Naive B cell (primary cell): ENCODE measurements at regions not wholly inside any gene's neighbourhood (a gene's known extent, or its start where the extent isn't known, plus 50 kb on each side); places are given as distances from the start of the nearest gene placed in this dataset.

Experiments used
- ATAC-seq, 2 donors: fragments of 150-1000 bp; cut with Tn5 transposase; 2 replicates each; pipeline ENCODE4 v1.10.0; 2021; ENCODE audit warnings: low read depth in 2 of 2, mild to moderate bottlenecking in 2 of 2, moderate library complexity in 2 of 2
- DNase-seq: peaks from one replicate; pipeline ENCODE4 v3.0.0; 2022
- H3K27ac Mint-ChIP-seq, 6 donors: one replicate each; pipeline ENCODE4 v1.8.0; 2020 to 2022; ENCODE audit warnings: mild to moderate bottlenecking in 6 of 6, mixed read lengths in 6 of 6, moderate library complexity in 5 of 6, inconsistent platforms in 2 of 6
- H3K27me3 Mint-ChIP-seq, 3 donors: one replicate each; pipeline ENCODE4 v1.8.0; 2021 to 2022; ENCODE audit warnings: mixed read lengths in 3 of 3, mild to moderate bottlenecking in 1 of 3
- H3K36me3 Mint-ChIP-seq, 2 donors: one replicate each; pipeline ENCODE4 v1.8.0; 2020 to 2022; ENCODE audit warnings: mixed read lengths in 2 of 2, inconsistent platforms in 1 of 2, mild to moderate bottlenecking in 1 of 2
- H3K4me1 Mint-ChIP-seq, 3 donors: one replicate each; pipeline ENCODE4 v1.8.0; 2020 to 2022; ENCODE audit warnings: mixed read lengths in 3 of 3, inconsistent platforms in 1 of 3, mild to moderate bottlenecking in 1 of 3, moderate library complexity in 1 of 3
- H3K4me3 Mint-ChIP-seq, 8 donors: one replicate each; pipeline ENCODE4 v1.8.0; 2020 to 2022; ENCODE audit warnings: mild to moderate bottlenecking in 8 of 8, mixed read lengths in 8 of 8, moderate library complexity in 8 of 8, inconsistent platforms in 2 of 8
- H3K9me3 Mint-ChIP-seq, 7 donors: one replicate each; pipeline ENCODE4 v1.8.0; 2020 to 2022; ENCODE audit warnings: mixed read lengths in 7 of 7, mild to moderate bottlenecking in 5 of 7, inconsistent platforms in 2 of 7, moderate library complexity in 1 of 7

DNA sequence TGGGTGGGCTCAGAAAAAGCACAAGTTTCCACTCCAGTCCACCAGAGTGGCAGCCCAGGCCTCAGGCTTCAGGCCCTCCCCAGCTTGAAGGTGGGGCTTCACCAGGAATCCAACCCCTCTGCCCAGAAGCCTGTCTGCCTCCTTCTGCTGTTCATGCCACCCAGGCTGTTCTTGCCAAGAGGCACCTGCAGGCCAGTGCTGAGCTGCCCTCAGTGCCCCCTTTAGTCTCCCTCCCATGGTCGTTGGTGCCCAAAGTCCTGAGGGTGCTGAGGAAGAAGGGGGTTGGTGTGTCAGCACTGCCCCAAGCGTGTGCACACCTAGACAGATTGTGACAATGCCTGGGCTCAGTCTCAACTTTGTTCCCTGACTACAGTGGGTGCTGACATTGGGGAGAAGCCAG is 475.3 kb downstream of the EPHA5 start:
- ATAC-seq (no peak), DNase-seq (no peak)
- no peaks in the 10 kb centered on the region for H3K36me3 Mint-ChIP-seq
- no peak overlapping the region for H3K4me3 Mint-ChIP-seq
- H3K9me3 Mint-ChIP-seq, result peaks cover 0 to 4% (median 2%) of the 10 kb centered on the region in 7 donors
- H3K4me1 Mint-ChIP-seq, result no peaks in the 10 kb centered on the region
- no peaks in the 10 kb centered on the region for H3K27me3 Mint-ChIP-seq
- no peak overlapping the region for H3K27ac Mint-ChIP-seq

DNA sequence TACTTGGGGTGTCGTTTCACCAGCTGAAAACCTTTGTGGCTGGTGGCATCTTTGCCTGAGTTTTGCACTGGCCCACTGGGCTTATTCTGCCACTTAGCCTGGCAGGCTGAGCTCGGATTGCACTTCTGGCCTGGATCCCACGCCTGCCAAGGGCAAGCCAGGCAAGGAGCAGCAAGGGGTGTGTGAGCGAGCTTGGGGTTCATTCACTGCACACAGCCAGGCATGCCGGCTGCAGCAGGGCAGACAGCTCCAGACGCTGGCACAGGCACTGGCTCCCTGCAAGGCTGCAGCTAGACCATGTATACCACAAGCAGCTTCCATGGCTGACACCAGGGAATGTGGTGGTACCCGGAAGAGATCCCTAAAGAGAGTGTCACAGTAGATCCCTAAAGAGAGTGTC is 476.3 kb downstream of the EPHA5 start:
- ATAC-seq (no peak), DNase-seq (no peak)
- Mint-ChIP-seq H3K4me1 (no peaks in the 10 kb centered on the region), H3K9me3 (peaks cover 0 to 4% (median 2%) of the 10 kb centered on the region in 7 donors), H3K36me3 (no peaks in the 10 kb centered on the region), H3K4me3 (no peak overlapping the region), H3K27ac (no peak overlapping the region), H3K27me3 (no peaks in the 10 kb centered on the region)

DNA sequence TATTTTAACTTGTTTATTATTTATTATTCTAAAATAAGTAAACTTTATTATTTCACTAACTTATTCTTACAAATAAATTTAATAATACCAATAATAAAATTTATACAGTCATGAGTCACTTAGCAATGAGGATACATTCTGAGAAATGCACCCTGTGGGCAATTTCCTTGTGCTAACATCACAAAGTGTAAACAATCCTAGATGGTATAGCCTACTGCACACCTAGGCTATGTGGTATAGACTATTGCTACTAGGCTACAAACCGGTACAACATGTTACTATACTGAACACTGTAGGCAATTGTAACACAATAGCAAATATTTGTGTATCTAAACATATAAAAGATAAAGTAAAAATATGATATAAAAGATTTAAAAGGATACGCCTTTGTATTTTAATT is 479.5 kb downstream of the EPHA5 start:
- Mint-ChIP-seq H3K4me1 (no peaks in the 10 kb centered on the region), H3K27me3 (no peaks in the 10 kb centered on the region), H3K36me3 (no peaks in the 10 kb centered on the region), H3K27ac (no peak overlapping the region), H3K9me3 (peaks cover 0 to 5% (median 0%) of the 10 kb centered on the region in 7 donors), H3K4me3 (no peak overlapping the region)
- no peak for ATAC-seq
- no peak for DNase-seq

DNA sequence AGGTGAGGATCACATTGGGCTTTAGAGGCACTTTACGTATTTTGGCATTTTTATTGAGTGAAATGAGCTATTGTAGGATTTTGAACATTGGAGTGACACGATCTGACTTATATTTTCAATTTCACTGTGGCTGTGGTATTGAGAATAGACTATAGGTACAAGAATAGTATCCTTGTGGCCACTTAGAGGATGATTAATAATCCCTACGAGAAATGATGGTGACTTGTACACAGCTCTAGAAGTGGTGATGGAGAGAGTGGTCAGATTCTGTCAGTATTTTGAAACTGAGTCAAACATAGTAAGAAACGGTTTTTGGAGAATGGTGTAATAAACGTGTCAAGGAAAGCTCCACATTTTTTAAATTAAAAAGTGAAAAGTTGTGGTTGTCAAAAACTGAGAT is 494.7 kb downstream of the EPHA5 start:
- ATAC-seq, result no peak
- Mint-ChIP-seq H3K27ac (no peak overlapping the region), H3K27me3 (no peaks in the 10 kb centered on the region), H3K4me3 (no peak overlapping the region), H3K9me3 (peaks cover 0 to 6% (median 0%) of the 10 kb centered on the region in 7 donors), H3K4me1 (no peaks in the 10 kb centered on the region), H3K36me3 (no peaks in the 10 kb centered on the region)
- no peak for DNase-seq

DNA sequence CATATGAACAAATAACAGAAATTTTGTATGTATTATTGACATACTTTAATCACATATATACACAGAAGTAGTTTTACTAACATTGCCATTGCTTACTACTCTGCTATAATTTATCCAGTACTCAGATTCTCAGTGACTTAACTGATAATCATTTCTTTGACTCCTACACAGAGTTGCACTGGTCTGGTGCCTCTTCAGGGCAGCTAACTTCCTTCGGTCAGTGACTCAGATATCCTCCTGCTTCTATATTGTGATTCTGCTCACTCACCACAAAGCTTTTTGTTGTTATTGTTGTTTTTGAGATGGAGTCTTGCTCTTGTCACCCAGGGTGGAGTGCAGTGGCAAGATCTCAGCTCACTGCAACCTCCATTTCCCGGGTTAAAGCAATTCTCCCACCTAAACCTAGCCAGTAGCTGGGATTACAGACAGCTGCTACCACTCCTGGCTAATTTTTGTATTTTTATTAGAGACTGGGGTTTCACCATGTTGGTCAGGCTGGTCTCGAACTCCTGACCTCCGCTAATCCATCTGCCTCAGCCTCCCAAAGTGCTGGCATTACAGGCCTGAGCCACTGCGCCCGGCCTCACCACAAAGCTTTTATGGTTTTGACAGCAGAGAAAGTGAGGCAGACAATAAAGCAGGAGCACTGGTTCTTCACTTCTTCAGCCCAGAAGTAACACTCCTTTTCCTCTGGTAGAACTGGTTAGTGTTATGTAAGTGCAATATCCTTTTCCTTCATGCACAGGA is 499.3 kb downstream of the EPHA5 start:
- no peak overlapping the region for H3K27ac Mint-ChIP-seq

DNA sequence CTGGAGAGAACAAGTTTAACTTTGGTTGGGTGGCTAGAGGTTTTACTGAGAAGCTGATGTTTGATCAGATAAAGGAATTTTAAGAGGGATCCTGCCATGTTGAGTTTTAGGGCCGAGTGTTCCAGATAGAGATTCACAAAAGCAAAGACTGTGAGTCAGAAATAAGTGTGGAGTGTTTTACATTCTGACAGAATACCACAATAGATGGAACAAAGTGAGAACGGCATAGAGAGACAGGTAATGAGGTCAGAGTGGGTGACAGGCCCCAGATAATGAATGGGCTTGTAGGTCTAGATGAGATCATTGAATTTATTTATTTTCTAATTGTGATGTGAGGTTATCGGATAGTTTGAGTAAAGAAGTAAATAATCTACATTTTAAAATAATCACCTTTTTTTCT is 502.6 kb downstream of the EPHA5 start:
- Mint-ChIP-seq H3K4me3 (peak overlapping the region in 1 of 8 donors; percentile 64), H3K9me3 (peaks cover 0 to 2% (median 0%) of the 10 kb centered on the region in 7 donors), H3K4me1 (no peaks in the 10 kb centered on the region), H3K27ac (no peak overlapping the region), H3K36me3 (no peaks in the 10 kb centered on the region), H3K27me3 (no peaks in the 10 kb centered on the region)
- ATAC-seq, result no peak
- no peak for DNase-seq

More for the DNA sequence above, 499.3 kb downstream of the EPHA5 start:
- Mint-ChIP-seq H3K36me3 (no peaks in the 10 kb centered on the region), H3K4me3 (no peak overlapping the region), H3K9me3 (peaks cover 0 to 8% (median 0%) of the 10 kb centered on the region in 7 donors), H3K27me3 (no peaks in the 10 kb centered on the region), H3K4me1 (no peaks in the 10 kb centered on the region)
- DNase-seq (no peak), ATAC-seq (no peak)

DNA sequence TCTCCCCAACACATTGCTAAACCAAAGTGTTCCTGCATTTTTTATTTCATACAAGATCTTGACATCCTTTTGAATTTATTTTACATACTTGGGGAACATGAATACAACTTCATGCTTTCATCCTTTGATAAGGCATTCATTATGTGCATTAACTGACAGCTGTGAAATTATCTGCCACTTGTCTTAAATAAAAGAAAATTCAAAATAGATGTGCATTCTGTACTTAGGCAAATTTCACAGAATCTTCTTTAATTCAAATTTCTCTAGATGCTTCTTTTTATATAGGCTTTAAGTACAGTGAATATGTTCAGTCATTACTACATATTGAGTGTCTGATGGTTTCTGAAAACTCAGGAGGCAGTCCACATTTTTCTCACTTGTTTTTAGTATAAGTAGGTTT is 518.1 kb downstream of the EPHA5 start:
- H3K27me3 Mint-ChIP-seq, result no peaks in the 10 kb centered on the region
- H3K9me3 Mint-ChIP-seq, result peaks cover 0 to 7% (median 6%) of the 10 kb centered on the region in 7 donors
- H3K27ac Mint-ChIP-seq, result no peak overlapping the region
- no peak for ATAC-seq
- no peak overlapping the region for H3K4me3 Mint-ChIP-seq
- H3K36me3 Mint-ChIP-seq, result peaks cover 0 to 6% of the 10 kb centered on the region in 2 donors
- DNase-seq, result no peak
- H3K4me1 Mint-ChIP-seq, result no peaks in the 10 kb centered on the region

DNA sequence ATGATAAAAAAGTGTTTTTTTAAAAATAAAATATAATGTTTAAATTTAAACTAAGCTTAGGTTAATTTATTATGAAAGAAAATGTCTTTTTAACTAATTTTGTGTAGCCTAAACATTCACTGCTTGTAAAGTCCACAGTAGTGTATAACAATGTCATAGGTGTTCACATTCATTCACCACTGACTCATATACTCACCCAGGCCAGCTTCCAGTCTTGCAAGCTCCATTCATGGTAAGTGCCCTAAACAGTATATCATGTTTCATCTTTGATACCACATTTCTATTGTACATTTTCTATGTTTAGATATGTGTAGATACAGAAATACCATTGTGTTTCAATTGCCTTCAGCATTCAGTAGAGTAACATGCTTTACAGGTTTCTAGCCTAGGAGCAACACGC is 530.3 kb downstream of the EPHA5 start:
- no peaks in the 10 kb centered on the region for H3K36me3 Mint-ChIP-seq
- H3K9me3 Mint-ChIP-seq, result peaks cover 5 to 36% (median 24%) of the 10 kb centered on the region in 7 donors
- no peak overlapping the region for H3K27ac Mint-ChIP-seq
- H3K4me1 Mint-ChIP-seq, result no peaks in the 10 kb centered on the region
- DNase-seq, result no peak
- ATAC-seq, result no peak
- H3K27me3 Mint-ChIP-seq, result no peaks in the 10 kb centered on the region
- no peak overlapping the region for H3K4me3 Mint-ChIP-seq

DNA sequence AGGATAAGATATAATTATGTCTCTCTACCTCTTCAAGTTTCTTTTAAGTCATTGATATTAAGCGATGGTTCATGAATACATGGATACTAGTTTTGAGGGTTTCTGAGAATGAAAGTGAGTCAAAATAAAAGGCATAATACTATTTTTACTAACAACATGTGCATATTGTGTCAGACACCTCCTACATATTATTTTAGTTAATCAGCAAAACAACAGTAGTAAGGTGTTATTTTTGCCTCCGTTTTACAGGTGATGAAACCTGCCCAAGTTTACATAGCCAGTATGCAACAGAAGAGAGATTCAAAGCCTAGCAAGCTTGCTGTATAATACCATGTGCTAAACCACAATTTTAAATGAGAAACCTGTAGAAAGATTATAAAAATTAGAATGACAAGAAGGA is 544.1 kb downstream of the EPHA5 start:
- Mint-ChIP-seq H3K9me3 (peaks cover 0 to 5% (median 0%) of the 10 kb centered on the region in 7 donors), H3K4me3 (no peak overlapping the region), H3K27me3 (no peaks in the 10 kb centered on the region), H3K27ac (no peak overlapping the region), H3K4me1 (no peaks in the 10 kb centered on the region), H3K36me3 (no peaks in the 10 kb centered on the region)
- no peak for ATAC-seq
- DNase-seq, result no peak

DNA sequence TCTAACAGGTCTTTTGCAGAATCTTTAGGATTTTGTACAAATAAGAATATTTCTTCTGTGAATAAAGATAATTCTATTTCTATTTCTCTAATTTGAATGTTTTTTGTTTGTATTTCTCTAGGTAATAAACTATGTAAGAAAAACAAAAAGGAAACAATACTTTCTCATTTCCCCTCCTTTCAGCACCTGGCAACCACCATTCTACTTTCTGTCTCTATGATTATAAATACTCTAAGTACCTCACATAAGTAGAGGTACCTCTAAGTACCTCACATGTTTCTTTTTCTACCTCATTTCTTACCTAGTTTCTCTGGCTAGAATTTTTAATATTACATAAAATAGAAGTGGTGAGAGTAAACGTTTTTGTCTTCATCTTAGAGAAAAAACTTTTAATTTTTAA is 550.0 kb downstream of the EPHA5 start:
- no peak for DNase-seq
- H3K4me3 Mint-ChIP-seq, result no peak overlapping the region
- H3K4me1 Mint-ChIP-seq, result no peaks in the 10 kb centered on the region

DNA sequence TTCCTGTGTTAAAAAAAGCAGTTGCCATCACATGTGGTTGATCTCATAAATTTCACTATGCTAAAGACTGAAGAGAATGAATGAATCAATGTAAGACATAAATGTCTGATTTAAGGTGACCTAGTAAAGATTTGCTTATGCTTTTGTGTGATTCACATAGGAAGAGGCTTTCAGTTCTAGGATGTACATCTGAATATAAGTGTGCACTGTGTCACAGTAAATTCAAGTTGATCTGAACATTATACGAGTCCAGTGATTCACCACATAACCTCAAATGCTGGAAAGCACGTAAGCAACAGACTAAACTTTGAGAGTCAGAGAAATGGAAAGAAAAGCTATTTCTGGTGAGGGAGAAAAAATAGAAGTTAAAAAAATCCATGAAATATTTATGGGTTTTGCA is 567.9 kb downstream of the EPHA5 start:
- H3K36me3 Mint-ChIP-seq, result no peaks in the 10 kb centered on the region
- DNase-seq, result no peak
- H3K4me3 Mint-ChIP-seq, result no peak overlapping the region
- peaks cover 0 to 9% (median 0%) of the 10 kb centered on the region in 7 donors for H3K9me3 Mint-ChIP-seq
- no peaks in the 10 kb centered on the region for H3K4me1 Mint-ChIP-seq
- no peak for ATAC-seq
- H3K27ac Mint-ChIP-seq, result no peak overlapping the region
- no peaks in the 10 kb centered on the region for H3K27me3 Mint-ChIP-seq

More for the DNA sequence above, 550.0 kb downstream of the EPHA5 start:
- H3K9me3 Mint-ChIP-seq, result peaks cover 0 to 11% (median 5%) of the 10 kb centered on the region in 7 donors
- H3K36me3 Mint-ChIP-seq, result no peaks in the 10 kb centered on the region
- no peaks in the 10 kb centered on the region for H3K27me3 Mint-ChIP-seq
- no peak for ATAC-seq
- H3K27ac Mint-ChIP-seq, result no peak overlapping the region

DNA sequence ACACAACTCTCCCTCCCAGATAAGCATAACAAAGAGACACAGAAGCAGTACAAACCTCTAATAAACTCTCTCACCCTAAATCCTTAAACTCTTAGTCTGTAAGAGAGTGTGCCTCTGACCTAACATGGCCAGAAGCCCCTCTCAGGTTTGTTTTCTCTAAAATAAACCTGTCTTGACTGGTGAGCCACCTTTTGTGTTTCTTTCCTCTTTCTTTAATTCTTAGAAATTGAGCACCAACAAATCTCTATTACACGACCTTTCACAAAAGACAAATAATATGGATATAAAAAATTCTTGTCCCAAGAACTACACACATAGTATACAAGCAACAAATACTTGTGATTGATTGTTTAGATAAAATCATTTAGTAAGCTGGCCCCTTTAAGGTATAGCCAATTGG is 573.7 kb downstream of the EPHA5 start:
- Mint-ChIP-seq H3K4me1 (no peaks in the 10 kb centered on the region), H3K27ac (no peak overlapping the region), H3K27me3 (no peaks in the 10 kb centered on the region), H3K9me3 (peaks cover 0 to 5% (median 0%) of the 10 kb centered on the region in 7 donors), H3K4me3 (no peak overlapping the region), H3K36me3 (no peaks in the 10 kb centered on the region)
- DNase-seq, result no peak
- ATAC-seq, result no peak

DNA sequence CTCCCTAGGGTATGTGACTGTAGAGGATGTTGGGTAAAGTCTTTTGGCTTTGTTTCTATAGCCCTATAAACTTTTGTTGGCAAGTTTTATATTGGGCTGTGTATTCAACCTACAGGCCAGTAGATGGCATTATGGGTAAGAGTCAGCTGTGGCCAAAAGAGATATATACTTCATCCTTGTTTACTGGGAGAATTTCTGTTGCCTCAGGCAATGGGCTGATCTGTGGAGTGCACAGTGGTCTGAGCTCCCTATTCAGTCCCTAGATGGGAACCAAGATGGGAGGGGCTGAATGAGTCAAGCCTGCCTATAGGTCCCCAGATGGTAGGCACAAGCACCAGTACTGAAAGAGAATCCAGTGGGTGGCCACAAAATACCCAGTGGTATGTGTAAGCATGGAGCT is 580.6 kb downstream of the EPHA5 start:
- DNase-seq (no peak), ATAC-seq (no peak)
- H3K4me3 Mint-ChIP-seq, result no peak overlapping the region
- H3K4me1 Mint-ChIP-seq, result no peaks in the 10 kb centered on the region
- no peaks in the 10 kb centered on the region for H3K27me3 Mint-ChIP-seq
- H3K9me3 Mint-ChIP-seq, result peaks cover 0 to 7% (median 0%) of the 10 kb centered on the region in 7 donors
- no peak overlapping the region for H3K27ac Mint-ChIP-seq
- no peaks in the 10 kb centered on the region for H3K36me3 Mint-ChIP-seq

DNA sequence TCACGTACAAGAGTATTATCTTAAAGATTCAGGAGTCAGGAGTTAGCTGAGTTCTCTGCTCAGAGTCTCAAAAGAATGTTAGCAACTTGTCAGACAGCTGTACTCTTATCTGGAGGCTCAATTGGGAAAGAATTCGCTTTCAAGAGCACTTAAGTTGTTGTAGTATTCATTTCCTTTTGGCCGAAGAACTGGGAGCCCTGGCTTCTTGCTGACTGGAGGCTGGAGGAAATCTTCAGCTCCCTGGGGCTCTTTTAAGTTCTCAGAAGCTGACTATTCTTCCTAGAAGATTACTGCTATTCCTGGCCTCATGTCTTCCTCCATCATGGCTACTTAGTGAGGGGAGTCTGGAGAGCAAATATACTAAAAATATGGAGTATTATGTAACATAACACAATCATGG is 587.2 kb downstream of the EPHA5 start:
- ATAC-seq, result no peak
- Mint-ChIP-seq H3K27ac (no peak overlapping the region), H3K9me3 (peaks cover 0 to 14% (median 1%) of the 10 kb centered on the region in 7 donors), H3K4me3 (no peak overlapping the region), H3K36me3 (no peaks in the 10 kb centered on the region), H3K27me3 (no peaks in the 10 kb centered on the region), H3K4me1 (no peaks in the 10 kb centered on the region)
- DNase-seq, result no peak

DNA sequence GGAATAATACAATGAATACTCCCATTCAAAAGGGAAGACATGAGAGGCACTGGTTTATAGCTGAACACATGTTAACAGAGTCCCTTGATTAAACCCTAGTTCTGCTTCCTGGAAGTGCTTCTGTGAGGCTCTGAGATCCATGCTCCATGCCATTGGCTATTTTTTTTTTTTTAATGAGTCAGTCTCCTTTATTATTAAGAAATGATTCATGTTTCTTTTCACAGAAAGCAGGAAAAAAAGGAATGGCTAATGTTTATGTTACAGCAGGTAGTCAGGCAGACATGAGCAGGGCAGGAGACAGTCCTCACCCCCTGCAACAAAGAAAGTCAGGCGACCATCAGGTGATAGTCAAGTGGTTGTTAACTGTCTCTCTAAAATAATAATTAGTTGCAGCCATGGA is 598.7 kb downstream of the EPHA5 start:
- DNase-seq (no peak), ATAC-seq (no peak)
- no peak overlapping the region for H3K4me3 Mint-ChIP-seq
- H3K27me3 Mint-ChIP-seq, result no peaks in the 10 kb centered on the region
- H3K36me3 Mint-ChIP-seq, result no peaks in the 10 kb centered on the region
- H3K9me3 Mint-ChIP-seq, result peaks cover 0 to 4% (median 0%) of the 10 kb centered on the region in 7 donors
- H3K4me1 Mint-ChIP-seq, result no peaks in the 10 kb centered on the region
- no peak overlapping the region for H3K27ac Mint-ChIP-seq
